CD4-positive, alpha-beta T cell treated with Interleukin-4 for 4 hours (primary cell): ENCODE measurements at regions not wholly inside any gene's neighbourhood (a gene's known extent, or its start where the extent isn't known, plus 50 kb on each side); places are given as distances from the start of the nearest gene placed in this dataset.
"Not testable (repeated sequence)": the region's sequence is repeated elsewhere in the genome, so short reads cannot be mapped to it uniquely, and the experiment has no call there.

Source experiments
- DNase-seq: peaks from one replicate; pipeline ENCODE4 v3.0.0-alpha.2; 2020

- DNase-seq, result no peak
Observed at GRCh38 chr12:83784298-83784890, 1097.7 kb downstream of the TMTC2 start.

- DNase-seq, result no peak
Observed at GRCh38 chr12:83779526-83779925, 1092.8 kb downstream of the TMTC2 start.

GRCh38 chr12:83769151-83769550, 1082.4 kb downstream of the TMTC2 start:
- no peak for DNase-seq

DNA sequence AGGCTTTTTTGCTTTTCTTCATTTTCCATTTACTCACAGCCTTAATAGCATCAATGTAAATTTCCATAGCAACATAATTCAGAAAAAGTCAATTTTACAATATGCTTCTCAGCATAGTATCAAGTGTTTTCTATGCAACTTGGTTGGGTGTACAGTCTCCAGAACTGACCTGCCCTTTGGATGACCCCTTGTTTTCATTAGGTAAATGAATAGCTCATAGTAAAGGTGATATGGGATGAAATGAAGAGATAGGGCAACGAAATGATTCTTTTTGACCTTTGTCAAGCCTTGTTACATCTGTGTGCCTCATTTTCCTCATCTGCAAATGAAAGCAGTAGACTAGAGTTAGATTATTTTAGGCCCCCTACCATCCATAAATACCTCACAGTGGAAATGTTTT, 1081.0 kb downstream of the TMTC2 start:
- DNase-seq, result no peak

- DNase-seq, result no peak
Observed at GRCh38 chr12:83763425-83763824, 1076.7 kb downstream of the TMTC2 start.

DNA sequence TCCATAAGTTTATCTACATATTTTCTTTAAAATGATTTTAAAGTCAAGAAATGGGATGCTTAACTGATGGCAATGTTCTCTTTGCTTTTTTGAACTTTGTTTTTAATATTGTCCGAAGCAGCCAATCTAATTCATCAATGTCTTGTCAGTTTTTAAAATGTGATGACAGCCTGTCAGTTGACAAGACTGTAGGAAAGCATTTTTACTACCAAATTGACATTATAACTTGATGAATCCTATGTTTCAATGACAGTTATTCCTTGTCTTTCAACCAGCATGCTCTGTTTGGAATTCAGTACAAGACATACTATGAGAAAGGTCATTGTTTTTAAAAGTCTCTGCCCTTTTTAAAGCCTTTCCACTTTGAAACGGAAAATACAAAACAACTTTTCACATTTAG, 1073.2 kb downstream of the TMTC2 start:
- DNase-seq, result no peak

- no peak for DNase-seq
Observed at GRCh38 chr12:83758888-83759631, 1072.4 kb downstream of the TMTC2 start.

GRCh38 chr12:83753904-83754303, 1067.2 kb downstream of the TMTC2 start:
- DNase-seq, result no peak

GRCh38 chr12:83753205-83753604, 1066.5 kb downstream of the TMTC2 start:
- no peak for DNase-seq

DNA sequence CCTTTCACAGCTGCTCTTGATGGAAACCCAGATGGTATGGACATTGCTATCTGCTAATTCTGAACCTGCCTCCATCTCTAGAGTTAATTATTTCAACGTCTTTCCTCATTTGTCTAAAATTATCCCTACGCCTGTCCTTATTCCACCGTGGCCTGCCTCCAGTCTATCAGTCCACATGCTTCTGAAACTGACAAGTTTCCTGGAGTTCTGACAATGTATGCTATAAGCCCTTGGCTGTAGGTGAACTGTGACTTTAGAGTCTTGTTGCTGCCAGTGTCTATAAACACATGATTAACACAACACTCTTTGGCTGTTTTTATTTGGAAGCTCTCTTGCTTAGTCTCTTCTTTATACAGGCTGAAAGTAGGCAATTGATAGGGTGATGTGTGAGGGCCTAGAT, 1052.9 kb downstream of the TMTC2 start:
- no peak for DNase-seq

DNA sequence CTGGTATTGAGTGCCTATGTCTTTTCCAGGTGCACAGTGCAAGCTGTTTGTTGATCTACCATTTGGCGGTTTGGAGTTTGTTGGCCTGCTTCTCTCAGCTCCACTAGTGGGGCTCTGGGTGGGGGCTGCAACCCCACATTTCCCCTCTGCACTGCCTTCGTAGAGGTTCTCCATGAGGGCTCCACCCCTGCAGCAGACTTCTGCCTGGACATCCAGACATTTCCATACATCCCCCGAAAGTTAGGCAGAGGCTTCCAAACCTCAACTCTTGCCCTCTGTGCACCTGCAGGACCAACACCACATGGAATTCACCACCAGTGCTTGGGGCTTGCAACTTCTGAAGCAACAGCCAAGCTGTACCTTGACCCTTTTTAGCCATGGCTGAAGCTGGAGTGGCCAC, 1024.1 kb downstream of the TMTC2 start:
- DNase-seq, result no peak

DNA sequence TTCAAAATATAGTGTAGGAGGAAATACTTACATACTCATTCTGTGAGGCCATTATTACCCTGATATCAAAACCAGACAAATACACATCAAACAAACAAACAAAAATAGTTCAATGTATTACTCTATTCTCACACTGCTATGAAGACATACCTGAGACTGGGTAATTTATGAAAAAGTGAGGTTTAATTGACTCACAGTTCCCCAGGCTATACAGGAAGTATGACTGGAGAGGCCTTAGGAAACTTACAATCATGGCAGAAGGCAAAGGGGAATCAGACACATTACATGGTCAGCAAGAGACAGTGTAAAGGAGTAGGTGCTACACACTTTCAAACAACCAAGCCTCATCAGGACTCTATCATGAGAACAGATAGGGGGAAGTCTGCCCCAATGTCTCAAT, 1023.2 kb downstream of the TMTC2 start:
- no peak for DNase-seq

- no peak for DNase-seq
Observed at GRCh38 chr12:83700838-83701237, 1014.1 kb downstream of the TMTC2 start.

- DNase-seq, result not testable (repeated sequence)
Observed at GRCh38 chr12:83696311-83696710, 1009.6 kb downstream of the TMTC2 start.

GRCh38 chr12:83691730-83692129, 1005.0 kb downstream of the TMTC2 start:
- DNase-seq, result no peak

DNA sequence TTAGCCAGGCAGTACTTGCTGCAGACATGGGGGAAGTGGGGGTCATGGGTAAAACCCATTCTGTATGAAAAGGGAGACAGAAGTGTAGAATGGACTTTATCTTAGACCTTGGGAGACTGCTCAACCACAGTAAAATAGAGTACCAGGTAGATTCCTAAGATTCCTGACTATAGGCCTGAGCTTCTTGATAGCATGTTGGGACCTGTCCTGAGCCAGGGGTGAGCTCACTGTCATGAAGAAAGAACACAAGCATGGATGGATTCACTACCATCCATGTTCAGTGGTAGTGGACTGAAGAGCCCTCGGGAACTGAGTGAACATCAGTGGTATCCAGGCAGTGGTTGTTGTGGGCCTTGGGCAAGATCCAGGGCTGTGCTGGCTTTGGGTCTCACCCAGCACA, 1003.8 kb downstream of the TMTC2 start:
- no peak for DNase-seq

DNA sequence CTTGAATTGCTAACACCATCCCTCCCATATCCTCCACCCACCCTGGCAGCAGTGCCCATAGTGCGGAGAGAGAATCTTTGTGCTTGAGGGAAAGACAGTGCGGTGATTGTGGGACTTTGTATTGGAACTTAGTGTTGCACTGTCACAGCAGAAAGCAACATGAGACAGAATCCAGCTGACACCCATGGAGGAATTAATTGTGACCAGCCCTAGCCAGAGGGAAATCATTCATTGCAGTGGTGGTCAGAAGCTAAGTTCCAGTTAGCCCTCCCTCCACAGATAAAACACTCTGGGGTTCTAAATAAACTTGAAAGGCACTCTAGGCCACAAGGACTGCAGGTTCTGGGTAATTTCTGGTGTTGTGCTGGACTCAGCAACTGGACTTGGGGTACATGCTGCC, 1002.6 kb downstream of the TMTC2 start:
- no peak for DNase-seq

DNA sequence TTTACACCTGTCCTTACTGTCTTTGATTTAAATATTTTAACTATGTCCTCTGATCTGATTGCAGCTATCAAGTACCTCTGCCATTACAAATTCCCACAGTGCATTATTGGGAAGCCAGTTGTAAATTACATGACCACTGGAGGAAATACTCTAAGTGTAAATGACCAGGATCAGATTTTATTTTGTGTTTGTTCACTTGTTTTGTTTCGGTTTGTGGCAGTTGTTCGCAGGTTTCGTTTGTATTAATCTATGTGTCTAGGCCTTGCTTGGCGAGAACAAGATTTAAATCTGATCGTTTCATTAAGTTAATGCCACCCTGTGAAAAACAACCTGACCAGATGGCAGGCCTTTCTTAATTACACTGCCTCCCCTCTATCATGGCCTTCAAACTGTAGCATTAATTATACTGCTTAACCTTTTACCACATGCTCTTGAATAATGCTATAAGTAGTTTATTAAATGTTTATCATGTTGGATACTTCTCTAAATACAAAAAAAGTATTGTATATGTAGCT, 990.1 kb downstream of the TMTC2 start:
- DNase-seq, result no peak

DNA sequence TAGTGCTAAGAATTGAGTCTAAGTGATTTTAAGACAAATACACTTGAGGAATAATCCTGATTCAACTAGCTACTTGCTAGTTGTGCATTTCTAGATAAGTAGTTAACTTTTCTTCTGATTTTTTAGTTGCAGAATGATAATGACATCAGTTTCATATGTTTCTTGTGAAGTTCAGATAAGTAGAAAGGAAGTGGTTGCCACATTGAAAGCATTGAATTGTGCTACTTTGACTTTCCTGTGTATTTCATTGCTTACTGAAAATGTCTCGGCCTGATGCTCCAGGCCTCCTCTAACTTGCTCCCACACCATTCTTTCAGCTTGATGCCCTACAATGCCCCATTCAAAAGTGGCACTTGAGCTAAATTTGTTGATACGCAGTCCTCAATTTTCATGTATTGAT, 980.0 kb downstream of the TMTC2 start:
- DNase-seq, result no peak

DNA sequence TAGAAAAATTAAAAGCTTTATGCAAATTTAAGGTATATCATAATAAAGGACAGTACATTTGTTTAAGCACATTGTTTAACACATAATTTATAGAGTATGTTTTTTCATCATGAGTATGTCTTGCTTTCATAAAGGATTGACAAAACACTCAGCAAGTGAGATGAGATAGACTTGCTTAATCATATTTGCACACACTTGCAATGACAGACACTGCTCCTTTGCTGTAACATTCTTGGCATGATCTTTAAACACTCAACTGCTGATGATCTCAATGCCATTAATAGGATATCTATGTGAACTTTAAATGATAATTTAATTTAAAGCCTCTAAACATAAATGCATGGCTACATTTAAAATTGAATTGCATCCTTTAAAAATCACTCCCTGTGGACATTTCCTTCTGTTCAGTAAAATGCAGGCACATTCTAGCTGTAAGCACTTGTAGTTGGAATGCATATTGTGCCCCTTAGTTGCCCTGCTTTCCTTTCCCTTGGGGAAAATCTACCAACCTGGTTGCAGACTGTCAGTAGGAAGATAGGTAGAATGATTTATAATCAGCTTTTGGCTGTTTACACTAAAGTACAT, 979.0 kb downstream of the TMTC2 start:
- no peak for DNase-seq

GRCh38 chr12:83664650-83665049, 977.9 kb downstream of the TMTC2 start:
- no peak for DNase-seq

GRCh38 chr12:83660727-83661358, 974.1 kb downstream of the TMTC2 start:
- no peak for DNase-seq

DNA sequence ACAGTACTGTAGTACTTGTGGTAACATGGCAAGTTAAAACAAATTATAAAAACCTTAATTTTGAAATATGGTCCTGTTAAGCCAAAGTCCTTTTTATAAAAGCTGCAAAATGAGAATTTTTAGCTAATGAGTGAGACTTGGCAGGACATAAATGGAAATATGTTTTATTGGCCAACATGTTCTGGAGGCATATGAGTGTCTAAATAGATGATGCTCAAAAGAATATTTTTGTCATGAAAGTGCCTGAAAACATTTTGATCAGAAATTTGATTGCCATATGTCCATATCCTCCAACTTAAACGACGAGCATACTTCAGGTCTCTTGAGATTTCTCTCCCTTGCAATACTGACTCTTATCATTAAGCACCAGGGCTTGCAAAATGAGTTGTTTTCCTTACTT, 972.6 kb downstream of the TMTC2 start:
- DNase-seq, result no peak

DNA sequence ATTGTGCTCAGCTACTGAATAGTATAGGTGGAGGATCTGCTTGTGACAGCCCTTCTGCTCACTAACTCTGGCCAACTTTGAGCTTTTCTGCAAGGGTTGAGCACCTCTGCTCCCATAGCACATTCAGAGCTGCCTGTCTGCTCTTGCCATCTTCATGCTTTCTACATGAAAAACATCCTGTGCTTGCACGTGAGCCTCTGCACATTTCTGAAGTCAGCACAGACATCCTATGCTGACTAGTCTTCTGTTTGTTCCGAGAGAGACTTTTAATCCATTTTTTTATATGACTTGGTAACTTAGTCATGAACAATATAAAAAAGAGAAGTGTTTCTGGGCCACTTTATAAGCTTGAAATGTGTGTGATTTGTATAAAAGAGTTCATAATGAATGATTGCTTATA, 969.3 kb downstream of the TMTC2 start:
- DNase-seq, result no peak
